Upper lobe of right lung (tissue), 1 donor: ENCODE measurements at regions not wholly inside any gene's neighbourhood (a gene's known extent, or its start where the extent isn't known, plus 50 kb on each side); places are given as distances from the start of the nearest gene placed in this dataset.

Experiments
- ATAC-seq: fragments of 200-7000 bp; cut with Tn5 transposase; one replicate; pipeline ENCODE4 v1.9.1; 2020; ENCODE audit warnings: mild to moderate bottlenecking, moderate library complexity
- DNase-seq: peaks from one replicate; pipeline ENCODE4 v3.0.0-alpha.2; 2020
- H3K27ac ChIP-seq: fragments of 200-600 bp; one replicate; pipeline ENCODE4 v1.8.0; 2022
- H3K27me3 ChIP-seq: fragments of 200-600 bp; one replicate; pipeline ENCODE4 v1.8.0; 2022; ENCODE audit warnings: mild to moderate bottlenecking
- H3K36me3 ChIP-seq: fragments of 200-600 bp; one replicate; pipeline ENCODE4 v1.8.0; 2022
- H3K4me1 ChIP-seq: fragments of 200-600 bp; one replicate; pipeline ENCODE4 v1.8.0; 2022
- H3K4me3 ChIP-seq: fragments of 200-600 bp; one replicate; pipeline ENCODE4 v1.8.0; 2022; ENCODE audit warnings: mild to moderate bottlenecking
- H3K9me3 ChIP-seq: fragments of 200-600 bp; one replicate; pipeline ENCODE4 v1.8.0; 2022
- CTCF ChIP-seq: fragments of 200-600 bp; IDR thresholded peaks from one replicate; pipeline ENCODE4 v1.8.0; 2022; ENCODE audit warnings: antibody characterized with exemption
- intact Hi-C: fragments of 100-400 bp; cut with DNase I; formaldehyde crosslinking; loops from one replicate; pipeline ENCODE4 v1.11.0; 2022
- donor health status: DM: no; HTN: yes; CAD: no; lungs with severe emphysema.

DNA sequence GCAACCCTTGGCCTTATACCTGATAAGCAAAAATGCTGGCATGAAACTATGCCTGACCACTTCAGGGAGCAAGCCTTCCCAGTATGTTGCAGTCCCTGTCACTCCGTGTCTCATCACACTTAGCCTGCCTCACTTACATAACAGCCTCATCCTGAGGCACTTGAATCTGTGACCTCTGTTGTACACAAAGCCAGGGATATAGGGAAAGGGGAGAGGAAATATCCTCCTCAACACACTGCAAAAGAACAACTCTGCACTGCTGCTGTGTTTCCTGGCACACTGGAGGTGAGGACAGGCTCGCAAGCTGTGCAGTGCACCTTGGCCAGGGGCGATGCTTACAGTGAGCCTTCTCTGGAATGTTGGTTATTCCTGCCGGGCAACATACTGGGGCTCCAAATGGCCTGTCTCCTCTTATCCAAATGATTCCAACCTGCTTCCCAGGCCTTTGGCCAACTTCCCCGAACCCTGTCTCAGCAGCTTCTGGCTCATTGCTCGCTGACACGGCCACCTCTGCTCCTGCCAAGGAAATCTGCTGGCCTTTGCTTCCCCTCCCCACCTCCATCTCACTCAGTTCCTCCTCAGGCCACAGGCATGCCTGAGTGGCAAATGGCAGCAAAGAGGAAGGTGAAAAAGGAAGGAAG is 109.2 kb downstream of the CD47 start:
- no peak overlapping the region for H3K4me3 ChIP-seq
- no peak overlapping the region for H3K27ac ChIP-seq
- intact Hi-C loops, result no loop called here
- peaks cover 14% of the 10 kb centered on the region for H3K4me1 ChIP-seq
- TF ChIP-seq CTCF, result no peak
- DNase-seq, result no peak
- H3K36me3 ChIP-seq, result no peaks in the 10 kb centered on the region
- H3K9me3 ChIP-seq, result no peaks in the 10 kb centered on the region
- H3K27me3 ChIP-seq, result no peaks in the 10 kb centered on the region
- peak; percentile 73 for ATAC-seq

DNA sequence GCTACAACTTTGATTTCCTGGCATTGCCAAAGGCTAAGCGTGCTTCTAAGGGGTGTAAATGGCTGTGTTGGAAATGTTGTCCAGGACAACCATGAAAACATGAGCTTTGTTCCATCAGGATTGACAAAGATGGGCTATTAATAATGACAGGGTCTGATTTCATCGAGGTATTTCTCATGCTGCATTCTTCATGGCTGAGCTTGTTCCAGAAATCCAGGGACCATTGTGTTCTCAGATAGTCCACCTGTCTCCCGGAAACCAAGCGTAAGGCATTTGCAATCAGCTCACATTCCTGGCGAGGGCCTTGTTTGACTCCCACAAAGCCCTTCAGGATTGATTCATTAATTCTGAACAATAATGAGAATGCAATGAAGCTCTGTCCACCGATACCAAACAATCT is 111.3 kb downstream of the CD47 start:
- Histone ChIP-seq H3K4me3 (no peak overlapping the region), H3K27ac (no peak overlapping the region), H3K36me3 (no peaks in the 10 kb centered on the region), H3K4me1 (peaks cover 5% of the 10 kb centered on the region), H3K9me3 (no peaks in the 10 kb centered on the region), H3K27me3 (no peaks in the 10 kb centered on the region)
- no peak for DNase-seq
- intact Hi-C loops, result no loop called here
- TF ChIP-seq CTCF, result no peak
- ATAC-seq, result no peak

DNA sequence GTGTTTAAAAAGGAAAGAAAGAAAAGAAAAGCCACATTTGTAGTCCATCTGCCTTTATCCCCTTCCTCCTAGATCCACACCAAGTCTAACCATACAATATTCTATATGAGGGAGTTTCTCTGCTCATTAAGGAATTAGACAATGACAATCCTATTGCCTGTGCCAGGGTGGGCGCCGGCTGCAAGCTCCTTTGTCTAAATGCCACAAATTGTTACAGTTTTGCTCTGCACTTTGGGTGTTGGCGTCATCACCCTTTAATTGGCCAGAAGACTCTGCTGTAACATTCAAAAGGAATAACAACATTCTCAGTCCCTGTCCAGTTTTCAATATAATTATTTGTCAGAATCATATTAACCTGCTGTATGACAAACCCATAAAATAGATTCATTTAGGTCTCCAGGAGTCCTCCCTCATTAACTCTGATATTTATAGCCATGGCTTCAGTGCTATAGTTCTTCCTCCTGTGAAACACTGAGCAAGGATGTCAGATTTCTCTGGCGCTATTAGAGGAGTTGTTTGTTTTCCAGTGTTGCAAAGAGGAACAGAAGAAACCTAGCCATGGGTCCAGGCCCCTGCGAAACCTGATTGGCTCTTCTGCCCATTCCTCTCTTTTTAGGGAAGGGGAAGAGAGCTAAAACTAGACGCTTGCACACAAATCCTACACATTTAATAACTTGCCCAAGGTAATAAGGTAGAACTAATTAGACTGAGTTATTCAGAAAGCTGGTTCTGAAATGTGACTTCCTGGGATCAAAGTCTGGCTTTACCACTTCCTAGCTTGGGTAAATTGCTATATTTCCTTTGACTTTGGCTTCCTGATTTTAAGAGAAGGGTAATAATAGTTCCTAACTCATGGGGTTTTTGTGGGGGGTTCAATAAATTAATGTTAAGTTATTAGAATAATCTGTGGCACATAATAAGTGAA is 112.4 kb downstream of the CD47 start:
- no peak for TF ChIP-seq CTCF
- H3K27ac ChIP-seq, result no peak overlapping the region
- intact Hi-C loops, result no loop called here
- H3K36me3 ChIP-seq, result no peaks in the 10 kb centered on the region
- peaks cover 5% of the 10 kb centered on the region for H3K4me1 ChIP-seq
- H3K27me3 ChIP-seq, result no peaks in the 10 kb centered on the region
- no peak for DNase-seq
- H3K9me3 ChIP-seq, result no peaks in the 10 kb centered on the region
- ATAC-seq, result no peak
- H3K4me3 ChIP-seq, result no peak overlapping the region

GRCh38 chr3:107977221-107978130 is 113.4 kb downstream of the CD47 start:
- H3K36me3 ChIP-seq, result no peaks in the 10 kb centered on the region

More at GRCh38 chr3:107977221-107978130, 113.4 kb downstream of the CD47 start:
- no peak for TF ChIP-seq CTCF
- intact Hi-C loops, result no loop called here
- no peaks in the 10 kb centered on the region for H3K27me3 ChIP-seq
- no peak for ATAC-seq
- no peak for DNase-seq
- no peaks in the 10 kb centered on the region for H3K9me3 ChIP-seq
- H3K4me1 ChIP-seq, result peaks cover 5% of the 10 kb centered on the region
- no peak overlapping the region for H3K27ac ChIP-seq
- no peak overlapping the region for H3K4me3 ChIP-seq
